HL-60 (cell line): ENCODE measurements at regions not wholly inside any gene's neighbourhood (a gene's known extent, or its start where the extent isn't known, plus 50 kb on each side); places are given as distances from the start of the nearest gene placed in this dataset.

ENCODE experiments used
- POLR2AphosphoS5 ChIP-seq: IDR thresholded peaks from 2 replicates; pipeline ENCODE4 v1.6.1; 2012; ENCODE audit warnings: low read depth
- TF ChIP-seq, protein P1 (sequence below): IDR thresholded peaks from one replicate; pipeline ENCODE4 v1.5.1; 2011; ENCODE audit warnings: low read length, control low read depth, inconsistent platforms; ENCODE audit not compliant: insufficient read depth

- TF ChIP-seq, protein P1, sequence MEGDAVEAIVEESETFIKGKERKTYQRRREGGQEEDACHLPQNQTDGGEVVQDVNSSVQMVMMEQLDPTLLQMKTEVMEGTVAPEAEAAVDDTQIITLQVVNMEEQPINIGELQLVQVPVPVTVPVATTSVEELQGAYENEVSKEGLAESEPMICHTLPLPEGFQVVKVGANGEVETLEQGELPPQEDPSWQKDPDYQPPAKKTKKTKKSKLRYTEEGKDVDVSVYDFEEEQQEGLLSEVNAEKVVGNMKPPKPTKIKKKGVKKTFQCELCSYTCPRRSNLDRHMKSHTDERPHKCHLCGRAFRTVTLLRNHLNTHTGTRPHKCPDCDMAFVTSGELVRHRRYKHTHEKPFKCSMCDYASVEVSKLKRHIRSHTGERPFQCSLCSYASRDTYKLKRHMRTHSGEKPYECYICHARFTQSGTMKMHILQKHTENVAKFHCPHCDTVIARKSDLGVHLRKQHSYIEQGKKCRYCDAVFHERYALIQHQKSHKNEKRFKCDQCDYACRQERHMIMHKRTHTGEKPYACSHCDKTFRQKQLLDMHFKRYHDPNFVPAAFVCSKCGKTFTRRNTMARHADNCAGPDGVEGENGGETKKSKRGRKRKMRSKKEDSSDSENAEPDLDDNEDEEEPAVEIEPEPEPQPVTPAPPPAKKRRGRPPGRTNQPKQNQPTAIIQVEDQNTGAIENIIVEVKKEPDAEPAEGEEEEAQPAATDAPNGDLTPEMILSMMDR: no peak
- no peak for TF ChIP-seq POLR2AphosphoS5
Measured at GRCh38 chr11:87440076-87440770, 402.5 kb downstream of the TMEM135 start.
